ENCODE measurements at regions not wholly inside any gene's neighbourhood (a gene's known extent, or its start where the extent isn't known, plus 50 kb on each side); places are given as distances from the start of the nearest gene placed in this dataset.

- TF ChIP-seq REST (IDR thresholded peaks at IDR 0.05; ENCODE audit: low read depth) = no peak
- no peak for TF ChIP-seq CTCF (IDR thresholded peaks at IDR 0.05 in 2 of 3, conservative IDR thresholded peaks at IDR 0.05 in 1 of 3; ENCODE audit: borderline replicate concordance in 1 of 3, insufficient read depth in 1 of 3, low read depth in 2 of 3, low read length in 2 of 3)
- no peak for TF ChIP-seq SP1 (IDR thresholded peaks at IDR 0.05; ENCODE audit: low read depth)
- TF ChIP-seq TCF7L2 (IDR thresholded peaks at IDR 0.05; ENCODE audit: borderline replicate concordance, extremely low read depth, insufficient read depth, insufficient read length) = no peak
- no peak for TF ChIP-seq POLR2A (IDR thresholded peaks at IDR 0.05; ENCODE audit: borderline replicate concordance, extremely low read depth, insufficient read depth, insufficient read length)
- no peak for TF ChIP-seq POLR2AphosphoS5 (IDR thresholded peaks at IDR 0.05; ENCODE audit: low read depth, low read length)
- TF ChIP-seq EZH2 (IDR thresholded peaks at IDR 0.05) = no peak
- no peak for TF ChIP-seq MAX (IDR thresholded peaks at IDR 0.05)
- no peak for TF ChIP-seq YY1 (IDR thresholded peaks at IDR 0.05; ENCODE audit: extremely low read depth, insufficient replicate concordance, low read depth, low read length)
- no peak for TF ChIP-seq JUND (IDR thresholded peaks at IDR 0.05)
- TF ChIP-seq ZNF274 (IDR thresholded peaks at IDR 0.05; ENCODE audit: low read depth, low read length) = no peak
- TF ChIP-seq ZBTB33 (IDR thresholded peaks at IDR 0.05; ENCODE audit: extremely low read depth, insufficient replicate concordance, low read length) = no peak
- TF ChIP-seq EZH2phosphoT487 (IDR thresholded peaks at IDR 0.05; ENCODE audit: borderline replicate concordance) = no peak
- TF ChIP-seq SIN3A (IDR thresholded peaks at IDR 0.05; ENCODE audit: low read depth) = no peak
Observed at GRCh38 chr2:204425821-204426220, 119.5 kb upstream of the PARD3B start.
